ENCODE measurements at regions not wholly inside any gene's neighbourhood (a gene's known extent, or its start where the extent isn't known, plus 50 kb on each side); places are given as distances from the start of the nearest gene placed in this dataset.

GRCh38 chr18:68499141-68499540, 215.8 kb downstream of the TMX3 start:
- Histone ChIP-seq H3K9me3 (no peaks in the 10 kb centered on the region), H3K4me1 (peaks cover 0 to 11% (median 5%) of the 10 kb centered on the region in 4 donors), H3K36me3 (no peaks in the 10 kb centered on the region), H3K4me3 (no peak overlapping the region), H3K27me3 (no peaks in the 10 kb centered on the region), H3K27ac (no peak overlapping the region)
- TF ChIP-seq, protein P1, sequence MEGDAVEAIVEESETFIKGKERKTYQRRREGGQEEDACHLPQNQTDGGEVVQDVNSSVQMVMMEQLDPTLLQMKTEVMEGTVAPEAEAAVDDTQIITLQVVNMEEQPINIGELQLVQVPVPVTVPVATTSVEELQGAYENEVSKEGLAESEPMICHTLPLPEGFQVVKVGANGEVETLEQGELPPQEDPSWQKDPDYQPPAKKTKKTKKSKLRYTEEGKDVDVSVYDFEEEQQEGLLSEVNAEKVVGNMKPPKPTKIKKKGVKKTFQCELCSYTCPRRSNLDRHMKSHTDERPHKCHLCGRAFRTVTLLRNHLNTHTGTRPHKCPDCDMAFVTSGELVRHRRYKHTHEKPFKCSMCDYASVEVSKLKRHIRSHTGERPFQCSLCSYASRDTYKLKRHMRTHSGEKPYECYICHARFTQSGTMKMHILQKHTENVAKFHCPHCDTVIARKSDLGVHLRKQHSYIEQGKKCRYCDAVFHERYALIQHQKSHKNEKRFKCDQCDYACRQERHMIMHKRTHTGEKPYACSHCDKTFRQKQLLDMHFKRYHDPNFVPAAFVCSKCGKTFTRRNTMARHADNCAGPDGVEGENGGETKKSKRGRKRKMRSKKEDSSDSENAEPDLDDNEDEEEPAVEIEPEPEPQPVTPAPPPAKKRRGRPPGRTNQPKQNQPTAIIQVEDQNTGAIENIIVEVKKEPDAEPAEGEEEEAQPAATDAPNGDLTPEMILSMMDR (IDR thresholded peaks at IDR 0.05): no peak
- intact Hi-C loops (cut with DNase I; ENCODE audit: low total_unique reads): no loop called here
- DNase-seq: no peak

DNA sequence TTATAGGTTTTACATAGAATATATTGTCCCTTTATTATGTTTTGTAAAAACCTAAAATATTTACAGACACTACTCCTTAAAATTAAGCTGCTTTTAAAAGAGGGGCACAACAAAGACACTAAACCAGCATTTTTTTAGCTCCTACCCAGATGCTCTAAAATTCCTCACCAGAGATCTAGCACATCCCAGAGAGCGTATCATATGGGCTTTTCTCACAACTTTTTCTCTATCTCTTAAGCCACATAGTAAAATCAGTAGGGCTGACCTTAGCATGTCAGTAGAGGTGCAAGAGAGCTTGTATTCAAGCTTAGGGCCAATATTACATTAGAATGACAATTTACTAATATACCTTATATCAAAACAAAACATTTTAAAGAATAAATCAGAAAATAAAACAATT, 216.3 kb downstream of the TMX3 start:
- Histone ChIP-seq H3K36me3 (no peaks in the 10 kb centered on the region), H3K27me3 (no peaks in the 10 kb centered on the region), H3K27ac (no peak overlapping the region), H3K4me1 (peaks cover 0 to 11% (median 5%) of the 10 kb centered on the region in 4 donors), H3K9me3 (no peaks in the 10 kb centered on the region), H3K4me3 (no peak overlapping the region)
- no peak for DNase-seq
- intact Hi-C loops (cut with DNase I; ENCODE audit: low total_unique reads): no loop called here
- TF ChIP-seq, protein P1 (IDR thresholded peaks at IDR 0.05): no peak

DNA sequence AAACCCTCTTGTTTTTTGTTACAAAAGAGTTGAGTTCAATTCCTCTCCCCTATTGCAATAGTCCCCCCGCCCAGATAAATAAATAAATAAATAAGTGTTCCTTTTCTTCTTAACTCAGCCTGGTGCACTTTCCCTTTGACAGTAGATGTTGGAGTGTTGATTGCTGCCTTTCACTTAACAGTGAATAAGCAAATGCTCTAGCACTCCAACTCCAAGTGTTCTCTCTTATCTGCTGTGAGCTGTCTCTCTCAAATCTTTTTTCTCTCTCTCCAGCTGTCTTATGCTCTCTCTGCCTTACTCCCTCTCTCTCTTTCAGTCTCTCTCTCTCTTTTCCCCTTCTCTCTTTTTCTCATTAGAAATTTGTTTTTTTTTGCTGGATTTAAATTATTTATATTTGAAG, 216.7 kb downstream of the TMX3 start:
- intact Hi-C loops (cut with DNase I; ENCODE audit: low total_unique reads): no loop called here
- DNase-seq: no peak
- TF ChIP-seq, protein P1 (IDR thresholded peaks at IDR 0.05): no peak
- Histone ChIP-seq H3K27ac (no peak overlapping the region), H3K27me3 (no peaks in the 10 kb centered on the region), H3K9me3 (no peaks in the 10 kb centered on the region), H3K4me3 (no peak overlapping the region), H3K36me3 (no peaks in the 10 kb centered on the region), H3K4me1 (peaks cover 0 to 11% (median 5%) of the 10 kb centered on the region in 4 donors)

DNA sequence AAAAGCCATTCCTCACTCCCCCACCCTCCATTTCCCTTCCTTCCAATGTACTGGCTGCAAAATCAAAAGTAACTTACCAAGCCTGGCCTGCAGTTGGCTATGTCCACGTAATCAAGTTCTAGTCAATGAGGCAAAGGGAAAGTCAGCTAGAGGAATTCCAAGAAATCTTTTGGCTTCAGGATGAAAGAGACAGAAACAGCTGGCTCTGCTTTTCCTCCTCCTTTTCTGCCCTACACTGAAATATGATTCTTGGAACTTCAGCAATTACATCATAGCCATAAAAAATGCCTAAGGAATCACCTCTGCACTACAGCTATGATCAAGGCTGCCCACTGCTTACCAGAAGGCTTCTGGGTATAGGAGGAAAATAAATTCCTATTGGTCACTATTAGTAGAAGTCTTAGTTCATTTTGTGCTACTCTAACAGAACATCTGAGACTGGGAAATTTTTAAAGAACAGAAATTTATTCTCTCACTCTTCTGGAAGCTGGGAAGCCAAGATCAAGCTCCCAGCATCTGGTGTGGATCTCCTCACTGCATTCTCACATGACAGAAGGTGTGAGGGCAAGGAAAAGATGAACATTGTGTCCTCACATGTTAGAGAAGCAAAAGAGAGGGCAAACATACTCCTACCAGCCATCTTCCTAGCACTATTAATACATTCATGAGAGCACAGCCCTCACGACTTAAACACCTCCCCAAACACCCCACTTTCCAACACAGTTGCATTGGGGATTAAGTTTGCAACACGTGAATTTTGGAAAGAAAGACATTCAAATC, 219.9 kb downstream of the TMX3 start:
- no peaks in the 10 kb centered on the region for H3K27me3 ChIP-seq
- no peak overlapping the region for H3K4me3 ChIP-seq
- intact Hi-C loops (cut with DNase I; ENCODE audit: low total_unique reads): no loop called here
- DNase-seq: no peak
- no peaks in the 10 kb centered on the region for H3K9me3 ChIP-seq
- peak overlapping the region in 1 of 2 donors; percentile 12 for H3K27ac ChIP-seq
- TF ChIP-seq, protein P1 (IDR thresholded peaks at IDR 0.05): no peak
- no peaks in the 10 kb centered on the region for H3K36me3 ChIP-seq
- H3K4me1 ChIP-seq: peaks cover 0 to 11% (median 5%) of the 10 kb centered on the region in 4 donors

DNA sequence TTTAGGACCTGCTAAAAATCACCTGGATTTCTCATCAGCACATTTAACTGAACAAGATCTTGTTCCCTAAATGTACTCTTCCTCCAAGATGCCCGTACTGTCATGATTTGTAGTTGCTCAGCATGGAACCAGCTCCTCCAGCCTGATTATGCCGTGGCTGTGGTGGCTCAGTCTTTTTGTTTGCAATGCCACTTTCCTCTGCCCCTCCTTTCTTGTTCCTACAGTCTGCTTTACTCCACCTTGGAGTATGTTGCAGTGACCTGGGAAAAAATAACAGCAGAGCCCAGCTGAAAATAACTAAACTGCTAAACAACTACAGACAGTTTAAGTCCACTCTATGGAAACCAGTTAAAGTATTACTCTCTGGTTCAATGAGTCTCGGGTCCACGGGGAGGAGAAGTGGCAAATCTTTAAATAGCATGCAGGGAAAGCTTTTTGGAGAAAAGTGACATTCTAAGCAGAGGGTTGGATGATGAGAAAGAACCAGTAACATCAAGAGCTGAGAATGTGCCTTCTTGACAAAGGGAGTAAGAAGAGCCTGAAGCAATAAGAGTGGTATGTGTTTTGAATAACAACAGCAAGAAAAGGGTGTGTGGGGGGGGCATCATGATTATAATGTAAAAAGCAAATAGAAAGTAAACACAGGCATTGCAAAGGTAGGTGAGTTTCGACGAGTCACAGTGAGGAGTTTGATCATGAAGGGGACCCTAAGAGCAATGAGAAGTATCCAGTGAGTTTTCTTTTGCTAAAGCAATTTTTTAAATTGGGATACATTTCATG, 225.7 kb downstream of the TMX3 start:
- intact Hi-C loops (cut with DNase I; ENCODE audit: low total_unique reads): no loop called here
- Histone ChIP-seq H3K4me3 (no peak overlapping the region), H3K4me1 (peaks cover 0 to 7% (median 0%) of the 10 kb centered on the region in 4 donors), H3K27ac (no peak overlapping the region), H3K36me3 (no peaks in the 10 kb centered on the region), H3K9me3 (no peaks in the 10 kb centered on the region), H3K27me3 (no peaks in the 10 kb centered on the region)
- DNase-seq: no peak
- TF ChIP-seq, protein P1 (IDR thresholded peaks at IDR 0.05): no peak
